Sigmoid colon (tissue), 4 donors: ENCODE measurements at regions not wholly inside any gene's neighbourhood (a gene's known extent, or its start where the extent isn't known, plus 50 kb on each side); places are given as distances from the start of the nearest gene placed in this dataset.

ENCODE experiments used
- CTCF ChIP-seq, 4 experiments: fragments of 450-650 bp in 3 of 4; fragments of 200-600 bp in 1 of 4; IDR thresholded peaks; one replicate each; pipeline ENCODE4 v1.5.1; 2016 to 2019; ENCODE audit warnings: antibody characterized with exemption in 4 of 4, mild to moderate bottlenecking in 3 of 4, moderate library complexity in 2 of 4
- EP300 ChIP-seq, 4 donors: sonication (generic); formaldehyde crosslinking; IDR thresholded peaks; one replicate each; pipeline ENCODE4 v1.6.1; 2017; ENCODE audit warnings: antibody characterized with exemption in 4 of 4
- POLR2A ChIP-seq, 2 donors: fragments of 450-650 bp; IDR thresholded peaks; one replicate each; pipeline ENCODE4 v1.6.1; 2016; ENCODE audit warnings: antibody characterized with exemption in 2 of 2, mild to moderate bottlenecking in 2 of 2, moderate library complexity in 2 of 2
- POLR2AphosphoS5 ChIP-seq, 4 donors: sonication (generic); formaldehyde crosslinking; IDR thresholded peaks; one replicate each; pipeline ENCODE4 v1.6.1; 2017; ENCODE audit warnings: antibody characterized with exemption in 4 of 4

- TF ChIP-seq POLR2A (IDR thresholded peaks at IDR 0.05), result no peak
- TF ChIP-seq EP300 (IDR thresholded peaks at IDR 0.05), result no peak
- TF ChIP-seq CTCF (IDR thresholded peaks at IDR 0.05), result no peak
- TF ChIP-seq POLR2AphosphoS5 (IDR thresholded peaks at IDR 0.05), result no peak
Measured at GRCh38 chr4:44861756-44862155, 135.4 kb upstream of the GNPDA2 start.
